K562 (cell line): ENCODE measurements at regions not wholly inside any gene's neighbourhood (a gene's known extent, or its start where the extent isn't known, plus 50 kb on each side); places are given as distances from the start of the nearest gene placed in this dataset.

Source experiments
- ATAC-seq: fragments of 200-7000 bp; cut with Tn5 transposase; 3 replicates; pipeline ENCODE4 v1.9.1; 2020; ENCODE audit warnings: moderate library complexity
- BruUV-seq: library from RNA; stranded (reverse); fragments of 400-500 nt; replicated peaks from 2 replicates; lab custom pipeline; 2021; lab: Mats Ljungman, UMichigan
- CTCF ChIA-PET: fragments of 300-600 bp; formaldehyde crosslinking; extraction: SDS; loops from one replicate; lab custom pipeline; 2021; ENCODE audit warnings: low intra/inter-chr PET ratio; lab: Yijun Ruan, JAX
- POLR2A ChIA-PET: fragments of 300-600, 350-650 bp; sonication (Branson Sonifier 250); formaldehyde crosslinking; extraction: SDS; loops from one replicate; lab custom pipeline; 2021; ENCODE audit warnings: antibody characterized with exemption, inconsistent platforms; lab: Yijun Ruan, JAX
- DNase-seq, 4 experiments: peaks; one replicate each; pipeline versions ENCODE4 v3.0.0 to v3.0.0-alpha.2; 2011 to 2018; ENCODE audit warnings: low spot score in 3 of 4, mixed read lengths in 3 of 4; ENCODE audit errors: extremely low read depth in 1 of 4
- FAIRE-seq: peaks from 2 replicates; lab custom pipeline; 2011; peaks lifted over from hg19 to GRCh38; lab: Jason Lieb, UNC
- H2AFZ ChIP-seq: 2 replicates; pipeline ENCODE4 v1.6.0; 2011; ENCODE audit warnings: low read depth, low read length, control low read depth, inconsistent platforms
- H3K27ac ChIP-seq: fragments of 200-600 bp; 3 replicates; pipeline ENCODE4 v1.8.0; 2011; ENCODE audit warnings: low read depth, mild to moderate bottlenecking, control low read depth, inconsistent platforms, low read length, moderate library complexity, mixed read lengths; ENCODE audit errors: extremely low read depth
- H3K27me3 ChIP-seq, 2 experiments: fragments of 300-600 bp in 1 of 2; 2 replicates in 1 of 2; 3 replicates in 1 of 2; pipeline versions ENCODE4 v1.6.0 to v1.8.0; 2011; ENCODE audit warnings: inconsistent platforms in 2 of 2, low read length in 2 of 2, mild to moderate bottlenecking in 1 of 2, mixed read lengths in 1 of 2, moderate library complexity in 1 of 2; ENCODE audit not compliant: control insufficient read depth in 2 of 2, insufficient read depth in 2 of 2
- H3K36me3 ChIP-seq: fragments of 300-600 bp; 3 replicates; pipeline ENCODE4 v1.8.0; 2011; ENCODE audit warnings: mild to moderate bottlenecking, low read length, inconsistent platforms; ENCODE audit not compliant: control insufficient read depth, insufficient read depth
- H3K4me1 ChIP-seq, 2 experiments: fragments of 200-600 bp in 1 of 2; replicated peaks in 1 of 2; 2 replicates in 1 of 2; 3 replicates in 1 of 2; pipeline versions ENCODE4 v1.5.1 to v1.8.0; 2011; ENCODE audit warnings: inconsistent platforms in 2 of 2, low read length in 2 of 2, mild to moderate bottlenecking in 1 of 2, mixed read lengths in 1 of 2, moderate library complexity in 1 of 2; ENCODE audit not compliant: control insufficient read depth in 2 of 2, insufficient read depth in 2 of 2
- H3K4me2 ChIP-seq: 2 replicates; pipeline ENCODE4 v1.6.1; 2011; ENCODE audit warnings: low read length, control low read depth, inconsistent platforms, mixed read lengths; ENCODE audit not compliant: insufficient read depth
- H3K4me3 ChIP-seq: fragments of 200-600 bp; sonication (generic), shearing (Covaris generic); 2 replicates; pipeline ENCODE4 v1.5.1; 2016; ENCODE audit warnings: control low read depth, inconsistent platforms
- H3K79me2 ChIP-seq: fragments of 200-600 bp; 3 replicates; pipeline ENCODE4 v1.8.0; 2011; ENCODE audit warnings: low read length, inconsistent platforms; ENCODE audit not compliant: control insufficient read depth, insufficient read depth
- H3K9ac ChIP-seq, 2 experiments: 2 replicates each; pipeline versions ENCODE4 v1.6.0 to v1.6.1; 2011; ENCODE audit warnings: low read depth in 2 of 2, low read length in 2 of 2, control low read depth in 1 of 2, inconsistent platforms in 1 of 2, mild to moderate bottlenecking in 1 of 2, mixed read lengths in 1 of 2; ENCODE audit not compliant: insufficient read depth in 1 of 2
- H3K9me1 ChIP-seq: one replicate; pipeline ENCODE4 v1.6.0; 2011; ENCODE audit warnings: inconsistent platforms, mild to moderate bottlenecking, low read length, moderate library complexity; ENCODE audit not compliant: control insufficient read depth, insufficient read depth
- H3K9me3 ChIP-seq: replicated peaks from 2 replicates; pipeline ENCODE4 v1.5.1; 2011; ENCODE audit warnings: low read depth, low read length, inconsistent platforms; ENCODE audit not compliant: control insufficient read depth, insufficient read depth
- H4K20me1 ChIP-seq: replicated peaks from 2 replicates; pipeline ENCODE4 v1.6.1; 2011; ENCODE audit warnings: low read length, inconsistent platforms, mixed read lengths; ENCODE audit not compliant: control insufficient read depth, insufficient read depth
- C11orf30 ChIP-seq: fragments of 450-650 bp; IDR thresholded peaks from 2 replicates; pipeline ENCODE4 v1.6.1; 2016; ENCODE audit warnings: low read depth, mild to moderate bottlenecking
- HMG20B ChIP-seq: fragments of 250-450 bp; sonication (Bioruptor Pico); IDR thresholded peaks from 2 replicates; pipeline ENCODE4 v1.5.0; 2021; ENCODE audit warnings: mild to moderate bottlenecking
- KDM4B ChIP-seq, 2 experiments: fragments of 450-650 bp in 1 of 2; sonication (generic) in 1 of 2; IDR thresholded peaks; 2 replicates each; pipeline ENCODE4 v1.6.1; 2016 to 2017; ENCODE audit warnings: borderline replicate concordance in 2 of 2, antibody characterized with exemption in 1 of 2, low read depth in 1 of 2, mild to moderate bottlenecking in 1 of 2
- KDM5B ChIP-seq: fragments of 200-600 bp; sonication (generic); IDR thresholded peaks from 2 replicates; pipeline ENCODE4 v1.6.1; 2012; ENCODE audit warnings: low read depth, mild to moderate bottlenecking, moderate library complexity, low read length, control low read depth, inconsistent platforms; ENCODE audit not compliant: insufficient replicate concordance
- MAFF ChIP-seq: IDR thresholded peaks from 2 replicates; pipeline ENCODE4 v1.6.1; 2012; ENCODE audit warnings: low read length, improper control_type of control experiment
- MAFG ChIP-seq: fragments of 450-650 bp; conservative IDR thresholded peaks from 2 replicates; pipeline ENCODE4 v1.6.1; 2016; ENCODE audit warnings: missing genetic modification characterization, missing compliant biosample characterization
- MAFK ChIP-seq: IDR thresholded peaks from 2 replicates; pipeline ENCODE4 v1.6.1; 2011; ENCODE audit warnings: low read length, improper control_type of control experiment
- OTX1 ChIP-seq: fragments of 450-650 bp; formaldehyde crosslinking; IDR thresholded peaks from 2 replicates; pipeline ENCODE4 v1.4.0; 2022; ENCODE audit warnings: mild to moderate bottlenecking
- SAFB ChIP-seq: fragments of 200-400 bp; formaldehyde crosslinking; IDR thresholded peaks from 2 replicates; pipeline ENCODE4 v1.6.1; 2017; ENCODE audit warnings: low read depth, low read length, borderline replicate concordance
- SMARCA5 ChIP-seq: fragments of 450-650 bp; IDR thresholded peaks from 2 replicates; pipeline ENCODE4 v1.6.1; 2016
- SNIP1 ChIP-seq: fragments of 450-650 bp; IDR thresholded peaks from 2 replicates; pipeline ENCODE4 v1.7.1; 2017; ENCODE audit warnings: low read depth, mild to moderate bottlenecking
- ZNF232 ChIP-seq: sonication (generic); formaldehyde crosslinking; IDR thresholded peaks from 2 replicates; pipeline ENCODE4 v1.8.0; 2022; ENCODE audit warnings: mild to moderate bottlenecking, missing genetic modification reagents
- ZNF316 ChIP-seq: fragments of 450-650 bp; IDR thresholded peaks from 2 replicates; pipeline ENCODE4 v1.6.1; 2016
- ZNF324 ChIP-seq: fragments of 250-450 bp; sonication (Bioruptor Pico); IDR thresholded peaks from 2 replicates; pipeline ENCODE4 v1.4.0; 2020; ENCODE audit warnings: mild to moderate bottlenecking
- WGBS: fragments of 100-300 bp; shearing (Covaris generic); methylation state at CpG from one replicate; pipeline ENCODE4 v1.1.6; 2016; ENCODE audit warnings: low coverage, mixed read lengths; ENCODE audit not compliant: insufficient coverage; ENCODE audit errors: missing lambda C conversion rate; 5-methylcytosine and 5-hydroxymethylcytosine counted together
- in situ Hi-C: fragments of 300-500 bp; cut with MboI; formaldehyde crosslinking; loops from 4 replicates; pipeline ENCODE4 v1.15.0; 2018; ENCODE audit warnings: inconsistent platforms, mixed read lengths
- intact Hi-C: fragments of 100-400 bp; cut with micrococcal nuclease; formaldehyde crosslinking; loops from 2 replicates; pipeline ENCODE4 v1.14.2; 2022
- TF ChIP-seq, protein P1 (sequence below): fragments of 450-650 bp; formaldehyde crosslinking; IDR thresholded peaks from 2 replicates; pipeline ENCODE4 v1.4.0; 2020; ENCODE audit warnings: mild to moderate bottlenecking, moderate library complexity
- TF ChIP-seq, protein P2 (sequence below): sonication (generic); formaldehyde crosslinking; IDR thresholded peaks from 2 replicates; pipeline ENCODE4 v1.8.1; 2023; ENCODE audit warnings: missing genetic modification reagents, mild to moderate bottlenecking, borderline replicate concordance
- TF ChIP-seq, protein P3 (sequence below): sonication (generic); formaldehyde crosslinking; IDR thresholded peaks from 2 replicates; pipeline ENCODE4 v1.8.0; 2023; ENCODE audit warnings: mild to moderate bottlenecking, missing genetic modification reagents

DNA sequence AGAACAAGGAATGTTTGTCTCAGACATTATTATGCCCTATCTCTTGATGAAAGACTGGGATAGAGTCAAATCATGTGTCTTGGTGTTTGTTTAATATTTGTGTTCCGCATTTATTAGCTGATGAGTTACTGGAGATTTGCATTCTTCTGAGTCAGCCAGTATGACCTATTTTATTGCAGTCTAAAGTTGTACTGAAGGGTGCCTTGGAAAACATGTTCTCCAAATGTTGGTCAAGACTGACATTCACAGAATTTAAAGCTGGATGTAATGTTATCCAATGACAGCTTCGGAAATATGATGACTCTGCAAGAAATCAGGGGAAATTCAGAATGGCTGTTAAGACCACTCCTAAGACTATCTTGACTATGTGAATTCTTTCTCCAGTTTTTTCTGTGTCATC lies 134.0 kb downstream of the KCNRG start:
- H3K27ac ChIP-seq: no peak overlapping the region
- peaks cover 0 to 5% of the 10 kb centered on the region in 2 experiments; a peak in 1 of 5 replicates for H3K4me1 ChIP-seq
- H3K9ac ChIP-seq: no peak overlapping the region
- intact Hi-C loops (no loop called here), in situ Hi-C loops (no loop called here)
- no peak overlapping the region for H3K4me3 ChIP-seq
- ATAC-seq (no peak), FAIRE-seq (no peak), DNase-seq (no peak)
- no peaks in the 10 kb centered on the region for H3K36me3 ChIP-seq
- H3K9me1 ChIP-seq: no peaks in the 10 kb centered on the region
- H2AFZ ChIP-seq: no peak overlapping the region
- BruUV-seq: no TSS peak
- H3K9me3 ChIP-seq: no peaks in the 10 kb centered on the region
- POLR2A ChIA-PET: interaction anchor here (0.6 to 1.5 kb wide), 5 partner anchors 8 to 89 kb away, joined by 3 to 7 read pairs (median 3); no protein-coding TSS in a partner anchor
- WGBS: 71% methylated on average over 2 of the region's 2 CpGs
- H3K4me2 ChIP-seq: no peak overlapping the region
- H3K79me2 ChIP-seq: no peaks in the 10 kb centered on the region
- CTCF ChIA-PET: no interaction called here
- no peaks in the 10 kb centered on the region for H3K27me3 ChIP-seq
- no peaks in the 10 kb centered on the region for H4K20me1 ChIP-seq
- TF ChIP-seq SAFB: no peak
- TF ChIP-seq, protein P1, sequence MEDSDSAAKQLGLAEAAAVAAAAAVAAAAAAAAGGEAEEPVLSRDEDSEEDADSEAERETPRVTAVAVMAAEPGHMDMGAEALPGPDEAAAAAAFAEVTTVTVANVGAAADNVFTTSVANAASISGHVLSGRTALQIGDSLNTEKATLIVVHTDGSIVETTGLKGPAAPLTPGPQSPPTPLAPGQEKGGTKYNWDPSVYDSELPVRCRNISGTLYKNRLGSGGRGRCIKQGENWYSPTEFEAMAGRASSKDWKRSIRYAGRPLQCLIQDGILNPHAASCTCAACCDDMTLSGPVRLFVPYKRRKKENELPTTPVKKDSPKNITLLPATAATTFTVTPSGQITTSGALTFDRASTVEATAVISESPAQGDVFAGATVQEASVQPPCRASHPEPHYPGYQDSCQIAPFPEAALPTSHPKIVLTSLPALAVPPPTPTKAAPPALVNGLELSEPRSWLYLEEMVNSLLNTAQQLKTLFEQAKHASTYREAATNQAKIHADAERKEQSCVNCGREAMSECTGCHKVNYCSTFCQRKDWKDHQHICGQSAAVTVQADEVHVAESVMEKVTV (CRISPR knock-in tag): no peak
- TF ChIP-seq KDM4B (IDR thresholded peaks at IDR 0.05; ENCODE audit: borderline replicate concordance in 2 of 2, low read depth in 1 of 2): no peak
- TF ChIP-seq MAFF: peak; percentile 90
- TF ChIP-seq C11orf30: peak; percentile 91
- TF ChIP-seq ZNF316: peak; percentile 97
- TF ChIP-seq, protein P2, sequence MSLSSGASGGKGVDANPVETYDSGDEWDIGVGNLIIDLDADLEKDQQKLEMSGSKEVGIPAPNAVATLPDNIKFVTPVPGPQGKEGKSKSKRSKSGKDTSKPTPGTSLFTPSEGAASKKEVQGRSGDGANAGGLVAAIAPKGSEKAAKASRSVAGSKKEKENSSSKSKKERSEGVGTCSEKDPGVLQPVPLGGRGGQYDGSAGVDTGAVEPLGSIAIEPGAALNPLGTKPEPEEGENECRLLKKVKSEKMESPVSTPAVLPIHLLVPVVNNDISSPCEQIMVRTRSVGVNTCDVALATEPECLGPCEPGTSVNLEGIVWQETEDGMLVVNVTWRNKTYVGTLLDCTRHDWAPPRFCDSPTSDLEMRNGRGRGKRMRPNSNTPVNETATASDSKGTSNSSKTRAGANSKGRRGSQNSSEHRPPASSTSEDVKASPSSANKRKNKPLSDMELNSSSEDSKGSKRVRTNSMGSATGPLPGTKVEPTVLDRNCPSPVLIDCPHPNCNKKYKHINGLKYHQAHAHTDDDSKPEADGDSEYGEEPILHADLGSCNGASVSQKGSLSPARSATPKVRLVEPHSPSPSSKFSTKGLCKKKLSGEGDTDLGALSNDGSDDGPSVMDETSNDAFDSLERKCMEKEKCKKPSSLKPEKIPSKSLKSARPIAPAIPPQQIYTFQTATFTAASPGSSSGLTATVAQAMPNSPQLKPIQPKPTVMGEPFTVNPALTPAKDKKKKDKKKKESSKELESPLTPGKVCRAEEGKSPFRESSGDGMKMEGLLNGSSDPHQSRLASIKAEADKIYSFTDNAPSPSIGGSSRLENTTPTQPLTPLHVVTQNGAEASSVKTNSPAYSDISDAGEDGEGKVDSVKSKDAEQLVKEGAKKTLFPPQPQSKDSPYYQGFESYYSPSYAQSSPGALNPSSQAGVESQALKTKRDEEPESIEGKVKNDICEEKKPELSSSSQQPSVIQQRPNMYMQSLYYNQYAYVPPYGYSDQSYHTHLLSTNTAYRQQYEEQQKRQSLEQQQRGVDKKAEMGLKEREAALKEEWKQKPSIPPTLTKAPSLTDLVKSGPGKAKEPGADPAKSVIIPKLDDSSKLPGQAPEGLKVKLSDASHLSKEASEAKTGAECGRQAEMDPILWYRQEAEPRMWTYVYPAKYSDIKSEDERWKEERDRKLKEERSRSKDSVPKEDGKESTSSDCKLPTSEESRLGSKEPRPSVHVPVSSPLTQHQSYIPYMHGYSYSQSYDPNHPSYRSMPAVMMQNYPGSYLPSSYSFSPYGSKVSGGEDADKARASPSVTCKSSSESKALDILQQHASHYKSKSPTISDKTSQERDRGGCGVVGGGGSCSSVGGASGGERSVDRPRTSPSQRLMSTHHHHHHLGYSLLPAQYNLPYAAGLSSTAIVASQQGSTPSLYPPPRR (CRISPR knock-in tag): no peak
- TF ChIP-seq SNIP1: no peak
- TF ChIP-seq ZNF324: no peak
- TF ChIP-seq MAFG (tag): peak; percentile 85
- TF ChIP-seq, protein P3, sequence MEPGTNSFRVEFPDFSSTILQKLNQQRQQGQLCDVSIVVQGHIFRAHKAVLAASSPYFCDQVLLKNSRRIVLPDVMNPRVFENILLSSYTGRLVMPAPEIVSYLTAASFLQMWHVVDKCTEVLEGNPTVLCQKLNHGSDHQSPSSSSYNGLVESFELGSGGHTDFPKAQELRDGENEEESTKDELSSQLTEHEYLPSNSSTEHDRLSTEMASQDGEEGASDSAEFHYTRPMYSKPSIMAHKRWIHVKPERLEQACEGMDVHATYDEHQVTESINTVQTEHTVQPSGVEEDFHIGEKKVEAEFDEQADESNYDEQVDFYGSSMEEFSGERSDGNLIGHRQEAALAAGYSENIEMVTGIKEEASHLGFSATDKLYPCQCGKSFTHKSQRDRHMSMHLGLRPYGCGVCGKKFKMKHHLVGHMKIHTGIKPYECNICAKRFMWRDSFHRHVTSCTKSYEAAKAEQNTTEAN (CRISPR knock-in tag): no peak
- TF ChIP-seq MAFK: peak; percentile 88
- TF ChIP-seq ZNF232 (CRISPR knock-in tag): no peak
- TF ChIP-seq SMARCA5: no peak
- no peak for TF ChIP-seq KDM5B
- TF ChIP-seq HMG20B (CRISPR knock-in tag): no peak
- TF ChIP-seq OTX1 (CRISPR knock-in tag): no peak
